Kidney capillary endothelial cell (primary cell): ENCODE measurements at regions not wholly inside any gene's neighbourhood (a gene's known extent, or its start where the extent isn't known, plus 50 kb on each side); places are given as distances from the start of the nearest gene placed in this dataset.
"Not testable (repeated sequence)": the region's sequence is repeated elsewhere in the genome, so short reads cannot be mapped to it uniquely, and the experiment has no call there.

Experiments used
- DNase-seq: peaks from one replicate; pipeline ENCODE4 v3.0.0-alpha.2; 2018; ENCODE audit warnings: low spot score

GRCh38 chr4:189096108-189096507, 844.6 kb upstream of the FRG1 start:
- no peak for DNase-seq

GRCh38 chr4:189096717-189097116, 844.0 kb upstream of the FRG1 start:
- DNase-seq, result no peak

- no peak for DNase-seq
These were observed 841.6 kb upstream of the FRG1 start for GRCh38 chr4:189098932-189099696.

- DNase-seq, result no peak
These were observed 827.2 kb upstream of the FRG1 start for GRCh38 chr4:189113389-189113888.

DNA sequence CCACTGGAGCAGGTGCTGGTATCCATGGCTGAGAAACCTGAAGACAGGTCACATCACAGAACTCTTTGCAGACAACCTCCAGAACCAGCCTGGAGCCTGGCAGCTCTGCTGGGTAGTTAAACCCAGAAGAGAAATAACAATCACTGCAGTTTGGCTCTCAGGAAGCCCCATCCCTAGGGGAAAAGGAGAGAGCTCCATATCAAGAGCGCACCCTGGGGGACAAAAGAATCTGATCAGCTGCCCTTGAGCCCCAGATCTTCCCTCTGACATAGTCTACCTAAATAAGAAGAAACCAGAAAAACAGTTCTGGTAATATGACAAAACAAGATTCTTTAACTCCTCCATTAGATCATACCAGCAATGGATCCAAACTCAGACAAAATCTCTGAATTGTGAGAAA, 823.2 kb upstream of the FRG1 start:
- DNase-seq, result no peak

GRCh38 chr4:189121336-189121735, 819.3 kb upstream of the FRG1 start:
- DNase-seq, result no peak

DNA sequence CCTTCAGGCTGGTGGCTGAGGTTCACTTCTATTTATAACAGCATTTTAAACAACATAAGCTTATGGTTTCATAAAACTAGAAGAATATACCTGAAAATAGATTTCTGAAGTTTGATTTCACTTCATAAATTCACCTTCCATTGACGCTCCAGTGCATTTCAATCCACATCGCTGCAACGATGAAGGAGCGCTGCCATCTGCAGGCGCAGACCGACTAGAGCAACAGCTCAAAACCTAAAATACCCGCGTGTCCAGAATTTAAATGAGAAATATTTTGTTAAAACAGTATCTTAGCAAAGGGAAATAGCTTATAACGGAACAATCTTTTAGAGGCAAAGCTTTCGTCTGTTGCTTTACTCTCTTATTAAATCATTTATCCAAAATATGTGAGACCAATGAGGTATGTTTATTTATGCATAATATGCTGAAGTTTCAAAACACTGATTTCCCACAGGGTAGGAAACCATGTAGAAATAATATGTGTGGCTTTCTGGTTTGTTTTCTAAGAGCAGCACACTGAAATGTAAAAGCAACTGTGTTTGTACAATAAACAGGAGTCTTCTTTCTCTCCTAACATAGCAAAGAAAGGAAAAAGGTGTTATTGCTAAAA, 816.4 kb upstream of the FRG1 start:
- DNase-seq, result peak; percentile 22

DNA sequence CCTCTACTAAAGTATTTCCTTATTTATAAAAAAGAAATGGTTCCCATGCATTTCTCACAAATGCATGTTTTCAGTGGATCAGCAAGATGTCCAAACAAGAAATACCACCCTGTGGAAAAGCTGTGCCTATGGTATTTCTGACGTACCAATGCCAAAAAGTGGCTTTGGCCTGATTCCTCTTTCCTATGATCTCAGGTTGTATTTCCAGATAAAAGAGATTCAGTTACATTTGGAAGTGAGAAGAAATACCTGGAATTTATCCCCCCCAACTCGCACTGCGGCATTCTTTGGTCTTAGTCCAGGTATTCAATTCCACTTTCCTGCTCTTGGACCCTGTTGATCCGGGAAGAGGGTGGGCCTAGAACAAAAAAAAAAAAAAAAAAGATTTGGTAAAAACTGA, 815.9 kb upstream of the FRG1 start:
- DNase-seq, result no peak

DNA sequence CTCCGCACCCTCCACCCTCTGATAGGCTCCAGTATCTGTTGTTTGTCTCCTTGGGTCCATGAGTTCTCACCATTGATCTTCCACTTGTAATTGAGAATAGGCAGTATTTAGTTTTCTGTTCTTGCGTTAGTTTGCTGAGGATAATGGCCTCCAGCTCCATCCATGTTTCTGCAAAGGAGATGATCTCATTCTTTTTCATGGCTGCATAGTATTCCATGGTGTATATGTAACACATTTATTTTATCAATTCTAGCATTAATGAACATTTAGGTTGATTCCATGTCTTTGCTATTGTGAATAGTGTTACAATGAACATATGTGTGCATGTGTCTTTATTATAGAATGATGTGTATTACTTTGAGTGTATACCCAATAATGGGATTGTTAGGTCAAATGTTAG, 814.6 kb upstream of the FRG1 start:
- no peak for DNase-seq

DNA sequence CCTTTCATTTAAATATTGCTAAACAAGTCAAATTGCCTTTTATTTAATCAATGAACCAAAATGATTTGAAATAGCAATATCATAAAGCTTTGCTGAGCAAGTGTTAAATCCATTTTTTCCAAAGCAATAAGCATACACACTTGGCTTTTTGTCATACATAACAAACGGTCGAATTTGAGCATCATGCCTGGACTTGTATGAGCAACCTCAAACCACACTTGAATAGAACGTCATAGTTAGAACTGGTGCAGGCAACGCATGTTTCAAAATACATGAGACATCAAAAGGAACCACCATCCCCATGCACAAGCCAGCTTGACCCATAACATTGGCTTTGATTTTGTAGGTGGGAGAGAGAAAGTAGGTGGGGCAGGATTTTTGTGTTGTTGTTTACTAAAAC, 812.3 kb upstream of the FRG1 start:
- no peak for DNase-seq

- no peak for DNase-seq
These were observed 811.5 kb upstream of the FRG1 start for GRCh38 chr4:189129044-189129694.

- no peak for DNase-seq
These were observed 809.6 kb upstream of the FRG1 start for GRCh38 chr4:189131118-189131517.

GRCh38 chr4:189136462-189136861, 804.2 kb upstream of the FRG1 start:
- no peak for DNase-seq

- no peak for DNase-seq
These were observed 797.3 kb upstream of the FRG1 start for GRCh38 chr4:189143263-189143952.

- no peak for DNase-seq
These were observed 793.4 kb upstream of the FRG1 start for GRCh38 chr4:189147005-189147929.

- not testable (repeated sequence) for DNase-seq
These were observed 785.6 kb upstream of the FRG1 start for GRCh38 chr4:189155083-189155482.

- no peak for DNase-seq
These were observed 778.4 kb upstream of the FRG1 start for GRCh38 chr4:189162073-189162789.

DNA sequence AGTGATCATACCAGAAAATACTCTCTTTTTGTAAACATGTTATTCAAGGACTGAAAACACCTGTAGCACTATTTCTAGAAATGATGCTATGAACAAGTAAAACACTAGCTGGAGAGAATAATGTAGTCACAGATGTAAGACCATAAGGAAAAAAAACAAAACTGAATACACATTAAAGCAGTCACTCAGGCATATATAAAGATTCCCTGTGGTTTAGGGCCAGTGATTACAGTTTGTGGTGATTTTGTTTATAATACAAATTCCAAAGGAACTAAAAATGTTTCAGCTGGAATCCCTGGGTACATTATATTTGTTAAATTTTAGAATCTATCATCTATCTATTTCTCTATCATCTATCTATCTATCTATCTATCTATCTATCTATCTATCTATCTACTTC, 777.8 kb upstream of the FRG1 start:
- no peak for DNase-seq

- DNase-seq, result no peak
These were observed 764.7 kb upstream of the FRG1 start for GRCh38 chr4:189176002-189176401.

- DNase-seq, result no peak
These were observed 763.5 kb upstream of the FRG1 start for GRCh38 chr4:189177130-189177529.
